ENCODE measurements at regions not wholly inside any gene's neighbourhood (a gene's known extent, or its start where the extent isn't known, plus 50 kb on each side); places are given as distances from the start of the nearest gene placed in this dataset.
"Not testable (repeated sequence)": the region's sequence is repeated elsewhere in the genome, so short reads cannot be mapped to it uniquely, and the experiment has no call there.

- peak; percentile 69 for DNase-seq
Observed at GRCh38 chr6:85923013-85923430, 280.3 kb upstream of the SYNCRIP start.

- DNase-seq = peak; percentile 34
Observed at GRCh38 chr6:85920782-85921181, 278.1 kb upstream of the SYNCRIP start.

- no peak for DNase-seq
Observed at GRCh38 chr6:85917522-85917921, 274.8 kb upstream of the SYNCRIP start.

GRCh38 chr6:85913001-85913400 lies 270.3 kb upstream of the SYNCRIP start:
- no peak for DNase-seq

GRCh38 chr6:85912582-85912981 lies 269.9 kb upstream of the SYNCRIP start:
- DNase-seq = no peak

- no peak for DNase-seq
Observed at GRCh38 chr6:85911067-85911466, 268.4 kb upstream of the SYNCRIP start.

GRCh38 chr6:85908120-85908519 lies 265.4 kb upstream of the SYNCRIP start:
- not testable (repeated sequence) for DNase-seq

- no peak for DNase-seq
Observed at GRCh38 chr6:85892346-85892745, 249.7 kb upstream of the SYNCRIP start.

GRCh38 chr6:85887461-85887860 lies 244.8 kb upstream of the SYNCRIP start:
- DNase-seq = no peak

- DNase-seq = no peak
Observed at GRCh38 chr6:85868685-85869084, 226.0 kb upstream of the SYNCRIP start.

- DNase-seq = no peak
Observed at GRCh38 chr6:85867595-85867994, 224.9 kb upstream of the SYNCRIP start.

GRCh38 chr6:85866758-85867401 lies 224.2 kb upstream of the SYNCRIP start:
- no peak for DNase-seq

GRCh38 chr6:85866370-85866730 lies 223.7 kb upstream of the SYNCRIP start:
- no peak for DNase-seq

- DNase-seq = no peak
Observed at GRCh38 chr6:85865420-85866369, 223.0 kb upstream of the SYNCRIP start.

- no peak for DNase-seq
Observed at GRCh38 chr6:85864453-85865401, 222.0 kb upstream of the SYNCRIP start.

- DNase-seq = no peak
Observed at GRCh38 chr6:85856235-85856634, 213.5 kb upstream of the SYNCRIP start.

GRCh38 chr6:85838351-85839119 lies 195.8 kb upstream of the SYNCRIP start:
- not testable (repeated sequence) for DNase-seq

- DNase-seq = no peak
Observed at GRCh38 chr6:85828973-85829372, 186.3 kb upstream of the SYNCRIP start.

GRCh38 chr6:85826997-85827396 lies 184.3 kb upstream of the SYNCRIP start:
- no peak for DNase-seq

GRCh38 chr6:85824329-85824728 lies 181.6 kb upstream of the SYNCRIP start:
- no peak for DNase-seq

GRCh38 chr6:85810558-85810957 lies 167.9 kb upstream of the SYNCRIP start:
- DNase-seq = no peak

- no peak for DNase-seq
Observed at GRCh38 chr6:85803721-85804120, 161.0 kb upstream of the SYNCRIP start.

Measured in NCI-H526 treated with DMSO at 0.1 percent for 48 hours (cell line).